ENCODE measurements at regions not wholly inside any gene's neighbourhood (a gene's known extent, or its start where the extent isn't known, plus 50 kb on each side); places are given as distances from the start of the nearest gene placed in this dataset.

GRCh38 chr18:71832946-71833617, 711.1 kb downstream of the CBLN2 start:
- no peak overlapping the region for H3K27ac Mint-ChIP-seq
- no peaks in the 10 kb centered on the region for H3K9me3 Mint-ChIP-seq
- H3K4me1 Mint-ChIP-seq: no peaks in the 10 kb centered on the region
- DNase-seq: no peak
- H3K36me3 Mint-ChIP-seq (ENCODE audit: low read depth): no peaks in the 10 kb centered on the region
- no peak overlapping the region for H3K4me3 Mint-ChIP-seq
- no peaks in the 10 kb centered on the region for H3K27me3 Mint-ChIP-seq
- intact Hi-C loops (cut with micrococcal nuclease): no loop called here

GRCh38 chr18:71831039-71831438, 713.1 kb downstream of the CBLN2 start:
- Mint-ChIP-seq H3K27ac (no peak overlapping the region), H3K4me1 (no peaks in the 10 kb centered on the region), H3K36me3 (ENCODE audit: low read depth) (no peaks in the 10 kb centered on the region), H3K9me3 (no peaks in the 10 kb centered on the region), H3K4me3 (no peak overlapping the region), H3K27me3 (no peaks in the 10 kb centered on the region)
- no peak for DNase-seq
- intact Hi-C loops (cut with micrococcal nuclease): no loop called here

- intact Hi-C loops (cut with micrococcal nuclease): no loop called here
- Mint-ChIP-seq H3K4me1 (no peaks in the 10 kb centered on the region), H3K9me3 (no peaks in the 10 kb centered on the region), H3K36me3 (ENCODE audit: low read depth) (no peaks in the 10 kb centered on the region), H3K27ac (no peak overlapping the region), H3K27me3 (no peaks in the 10 kb centered on the region), H3K4me3 (no peak overlapping the region)
- no peak for DNase-seq
Observed at GRCh38 chr18:71827301-71827700, 716.8 kb downstream of the CBLN2 start.

GRCh38 chr18:71815305-71815704, 728.8 kb downstream of the CBLN2 start:
- intact Hi-C loops (cut with micrococcal nuclease): no loop called here
- Mint-ChIP-seq H3K27me3 (no peaks in the 10 kb centered on the region), H3K9me3 (no peaks in the 10 kb centered on the region), H3K27ac (no peak overlapping the region), H3K4me3 (no peak overlapping the region), H3K36me3 (ENCODE audit: low read depth) (no peaks in the 10 kb centered on the region), H3K4me1 (no peaks in the 10 kb centered on the region)
- DNase-seq: no peak

- Mint-ChIP-seq H3K27ac (no peak overlapping the region), H3K27me3 (no peaks in the 10 kb centered on the region), H3K4me3 (no peak overlapping the region), H3K4me1 (no peaks in the 10 kb centered on the region), H3K36me3 (ENCODE audit: low read depth) (no peaks in the 10 kb centered on the region), H3K9me3 (no peaks in the 10 kb centered on the region)
- intact Hi-C loops (cut with micrococcal nuclease): no loop called here
- no peak for DNase-seq
Observed at GRCh38 chr18:71809711-71810110, 734.4 kb downstream of the CBLN2 start.

- Mint-ChIP-seq H3K9me3 (no peaks in the 10 kb centered on the region), H3K27ac (no peak overlapping the region), H3K27me3 (no peaks in the 10 kb centered on the region), H3K4me3 (no peak overlapping the region), H3K4me1 (no peaks in the 10 kb centered on the region), H3K36me3 (ENCODE audit: low read depth) (no peaks in the 10 kb centered on the region)
- intact Hi-C loops (cut with micrococcal nuclease): no loop called here
- no peak for DNase-seq
Observed at GRCh38 chr18:71808616-71809015, 735.5 kb downstream of the CBLN2 start.

GRCh38 chr18:71807586-71807985, 736.6 kb downstream of the CBLN2 start:
- no peak overlapping the region for H3K27ac Mint-ChIP-seq
- H3K36me3 Mint-ChIP-seq (ENCODE audit: low read depth): no peaks in the 10 kb centered on the region
- intact Hi-C loops (cut with micrococcal nuclease): no loop called here
- no peaks in the 10 kb centered on the region for H3K4me1 Mint-ChIP-seq
- no peak overlapping the region for H3K4me3 Mint-ChIP-seq
- H3K9me3 Mint-ChIP-seq: no peaks in the 10 kb centered on the region
- no peaks in the 10 kb centered on the region for H3K27me3 Mint-ChIP-seq
- no peak for DNase-seq

GRCh38 chr18:71798986-71799673, 745.0 kb downstream of the CBLN2 start:
- H3K4me3 Mint-ChIP-seq: no peak overlapping the region
- no peaks in the 10 kb centered on the region for H3K27me3 Mint-ChIP-seq
- H3K27ac Mint-ChIP-seq: no peak overlapping the region
- no peak for DNase-seq
- H3K36me3 Mint-ChIP-seq (ENCODE audit: low read depth): no peaks in the 10 kb centered on the region
- H3K9me3 Mint-ChIP-seq: no peaks in the 10 kb centered on the region
- H3K4me1 Mint-ChIP-seq: no peaks in the 10 kb centered on the region
- intact Hi-C loops (cut with micrococcal nuclease): no loop called here

- Mint-ChIP-seq H3K27ac (no peak overlapping the region), H3K4me3 (no peak overlapping the region), H3K36me3 (ENCODE audit: low read depth) (no peaks in the 10 kb centered on the region), H3K27me3 (no peaks in the 10 kb centered on the region), H3K4me1 (no peaks in the 10 kb centered on the region), H3K9me3 (no peaks in the 10 kb centered on the region)
- DNase-seq: no peak
- intact Hi-C loops (cut with micrococcal nuclease): no loop called here
Observed at GRCh38 chr18:71797554-71797953, 746.6 kb downstream of the CBLN2 start.

- Mint-ChIP-seq H3K4me3 (no peak overlapping the region), H3K27ac (no peak overlapping the region), H3K36me3 (ENCODE audit: low read depth) (no peaks in the 10 kb centered on the region), H3K27me3 (no peaks in the 10 kb centered on the region), H3K4me1 (no peaks in the 10 kb centered on the region), H3K9me3 (no peaks in the 10 kb centered on the region)
- DNase-seq: no peak
- intact Hi-C loops (cut with micrococcal nuclease): loop anchor here (5.0 to 10.0 kb wide), 2 partner anchors 1002 to 1190 kb away; no protein-coding TSS in a partner anchor
Observed at GRCh38 chr18:71784777-71785176, 759.4 kb downstream of the CBLN2 start.

GRCh38 chr18:71760541-71760940, 783.6 kb downstream of the CBLN2 start:
- no peaks in the 10 kb centered on the region for H3K4me1 Mint-ChIP-seq
- intact Hi-C loops (cut with micrococcal nuclease): no loop called here
- H3K27ac Mint-ChIP-seq: no peak overlapping the region
- H3K36me3 Mint-ChIP-seq (ENCODE audit: low read depth): no peaks in the 10 kb centered on the region
- no peak overlapping the region for H3K4me3 Mint-ChIP-seq
- no peak for DNase-seq
- H3K27me3 Mint-ChIP-seq: no peaks in the 10 kb centered on the region
- H3K9me3 Mint-ChIP-seq: peaks cover 6% of the 10 kb centered on the region

- H3K27me3 Mint-ChIP-seq: no peaks in the 10 kb centered on the region
- peaks cover 4% of the 10 kb centered on the region for H3K9me3 Mint-ChIP-seq
- H3K36me3 Mint-ChIP-seq (ENCODE audit: low read depth): no peaks in the 10 kb centered on the region
Observed at GRCh38 chr18:71754246-71754645, 789.9 kb downstream of the CBLN2 start.

GRCh38 chr18:71743634-71744033, 800.5 kb downstream of the CBLN2 start:
- Mint-ChIP-seq H3K27ac (no peak overlapping the region), H3K9me3 (no peaks in the 10 kb centered on the region), H3K36me3 (ENCODE audit: low read depth) (no peaks in the 10 kb centered on the region), H3K4me1 (no peaks in the 10 kb centered on the region), H3K27me3 (no peaks in the 10 kb centered on the region), H3K4me3 (no peak overlapping the region)
- intact Hi-C loops (cut with micrococcal nuclease): no loop called here
- DNase-seq: no peak

More at GRCh38 chr18:71754246-71754645, 789.9 kb downstream of the CBLN2 start:
- Mint-ChIP-seq H3K4me1 (no peaks in the 10 kb centered on the region), H3K4me3 (no peak overlapping the region), H3K27ac (no peak overlapping the region)
- no peak for DNase-seq
- intact Hi-C loops (cut with micrococcal nuclease): no loop called here

- H3K36me3 Mint-ChIP-seq (ENCODE audit: low read depth): no peaks in the 10 kb centered on the region
- intact Hi-C loops (cut with micrococcal nuclease): loop anchor here (10.0 kb wide), 1 partner anchor 65 kb away; no protein-coding TSS in a partner anchor
- H3K27ac Mint-ChIP-seq: no peak overlapping the region
- no peaks in the 10 kb centered on the region for H3K9me3 Mint-ChIP-seq
- H3K4me3 Mint-ChIP-seq: no peak overlapping the region
- no peaks in the 10 kb centered on the region for H3K4me1 Mint-ChIP-seq
- DNase-seq: no peak
- H3K27me3 Mint-ChIP-seq: no peaks in the 10 kb centered on the region
Observed at GRCh38 chr18:71729611-71730010, 814.5 kb downstream of the CBLN2 start.

All from activated CD4-positive, alpha-beta T cell treated with anti-CD3 and anti-CD28 coated beads, Interleukin-2, amount 10 ng/mL, durations not matched to agents 24 days and 14 days (primary cell).